ENCODE measurements at regions not wholly inside any gene's neighbourhood (a gene's known extent, or its start where the extent isn't known, plus 50 kb on each side); places are given as distances from the start of the nearest gene placed in this dataset.

GRCh38 chr13:34012382-34012781 lies 194.4 kb downstream of the RFC3 start:
- Histone ChIP-seq H3K4me3 (ENCODE audit: low read length) (no peak overlapping the region), H3K36me3 (replicated peaks; ENCODE audit: low read depth, low read length) (no peaks in the 10 kb centered on the region), H2AFZ (ENCODE audit: low read depth, low read length) (no peak overlapping the region), H3K9me3 (ENCODE audit: insufficient read depth, low read length) (no peaks in the 10 kb centered on the region), H3K9ac (ENCODE audit: low read length) (no peak overlapping the region), H4K20me1 (ENCODE audit: insufficient read depth, low read length) (no peaks in the 10 kb centered on the region), H3K4me2 (ENCODE audit: low read length) (no peak overlapping the region), H3K27ac (ENCODE audit: low read length) (no peak overlapping the region), H3K79me2 (ENCODE audit: low read length) (no peaks in the 10 kb centered on the region), H3K27me3 (ENCODE audit: low read depth, low read length) (no peaks in the 10 kb centered on the region), H3K4me1 (ENCODE audit: low read length) (0 out of 2 replicates have a peak, but pooled peaks cover 5% of the 10 kb centered on the region)
- TF ChIP-seq EZH2phosphoT487 (IDR thresholded peaks at IDR 0.05; ENCODE audit: low read depth): no peak
- TF ChIP-seq, protein P1, sequence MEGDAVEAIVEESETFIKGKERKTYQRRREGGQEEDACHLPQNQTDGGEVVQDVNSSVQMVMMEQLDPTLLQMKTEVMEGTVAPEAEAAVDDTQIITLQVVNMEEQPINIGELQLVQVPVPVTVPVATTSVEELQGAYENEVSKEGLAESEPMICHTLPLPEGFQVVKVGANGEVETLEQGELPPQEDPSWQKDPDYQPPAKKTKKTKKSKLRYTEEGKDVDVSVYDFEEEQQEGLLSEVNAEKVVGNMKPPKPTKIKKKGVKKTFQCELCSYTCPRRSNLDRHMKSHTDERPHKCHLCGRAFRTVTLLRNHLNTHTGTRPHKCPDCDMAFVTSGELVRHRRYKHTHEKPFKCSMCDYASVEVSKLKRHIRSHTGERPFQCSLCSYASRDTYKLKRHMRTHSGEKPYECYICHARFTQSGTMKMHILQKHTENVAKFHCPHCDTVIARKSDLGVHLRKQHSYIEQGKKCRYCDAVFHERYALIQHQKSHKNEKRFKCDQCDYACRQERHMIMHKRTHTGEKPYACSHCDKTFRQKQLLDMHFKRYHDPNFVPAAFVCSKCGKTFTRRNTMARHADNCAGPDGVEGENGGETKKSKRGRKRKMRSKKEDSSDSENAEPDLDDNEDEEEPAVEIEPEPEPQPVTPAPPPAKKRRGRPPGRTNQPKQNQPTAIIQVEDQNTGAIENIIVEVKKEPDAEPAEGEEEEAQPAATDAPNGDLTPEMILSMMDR (IDR thresholded peaks at IDR 0.05; ENCODE audit: low read depth, low read length): no peak

DNA sequence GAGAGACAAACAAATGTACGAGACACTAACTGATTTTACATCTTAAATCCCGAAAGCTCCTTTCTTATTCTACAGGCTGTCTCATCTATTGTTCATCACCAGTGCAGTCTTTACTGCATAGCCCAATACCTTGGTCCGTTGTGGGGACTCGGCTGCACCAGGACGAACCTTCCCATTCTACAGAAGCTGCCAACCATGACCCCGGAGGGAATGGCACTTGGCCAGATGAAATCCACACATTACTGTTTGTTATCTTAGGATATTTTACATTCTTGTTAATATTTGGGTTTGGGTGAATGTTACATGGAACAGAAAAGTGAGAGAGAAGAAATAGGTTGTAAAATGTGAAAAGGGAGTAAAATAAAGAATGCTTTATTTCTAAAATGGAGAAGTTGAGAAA lies 195.1 kb downstream of the RFC3 start:
- Histone ChIP-seq H4K20me1 (ENCODE audit: insufficient read depth, low read length) (no peaks in the 10 kb centered on the region), H3K4me2 (ENCODE audit: low read length) (no peak overlapping the region), H3K27ac (ENCODE audit: low read length) (no peak overlapping the region), H2AFZ (ENCODE audit: low read depth, low read length) (no peak overlapping the region), H3K9ac (ENCODE audit: low read length) (no peak overlapping the region), H3K79me2 (ENCODE audit: low read length) (no peaks in the 10 kb centered on the region), H3K4me1 (ENCODE audit: low read length) (0 out of 2 replicates have a peak, but pooled peaks cover 3% of the 10 kb centered on the region), H3K4me3 (ENCODE audit: low read length) (no peak overlapping the region), H3K27me3 (ENCODE audit: low read depth, low read length) (no peaks in the 10 kb centered on the region), H3K36me3 (replicated peaks; ENCODE audit: low read depth, low read length) (no peaks in the 10 kb centered on the region), H3K9me3 (ENCODE audit: insufficient read depth, low read length) (no peaks in the 10 kb centered on the region)
- TF ChIP-seq, protein P1 (IDR thresholded peaks at IDR 0.05; ENCODE audit: low read depth, low read length): no peak
- TF ChIP-seq EZH2phosphoT487 (IDR thresholded peaks at IDR 0.05; ENCODE audit: low read depth): no peak

DNA sequence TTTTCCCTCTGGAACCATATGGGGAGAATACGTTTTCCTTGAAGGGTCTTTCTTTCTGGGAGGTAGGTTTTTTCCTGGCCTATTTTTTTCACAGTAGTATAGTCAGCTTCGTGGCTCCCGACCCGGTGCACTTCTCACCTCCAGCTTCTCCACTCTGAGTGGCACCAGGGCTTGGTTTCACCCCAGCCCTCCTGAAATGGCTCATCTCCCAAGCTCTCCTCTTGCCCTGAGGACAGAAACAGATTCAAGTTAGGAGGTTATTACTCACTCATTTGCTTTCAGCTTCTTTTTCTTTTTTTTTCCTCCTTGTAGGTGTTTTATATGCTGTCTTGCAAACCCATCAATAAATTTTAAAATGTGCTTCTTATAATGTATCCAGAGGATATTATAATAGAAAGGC lies 199.3 kb downstream of the RFC3 start:
- Histone ChIP-seq H3K9me3 (ENCODE audit: insufficient read depth, low read length) (peaks cover 6% of the 10 kb centered on the region), H3K9ac (ENCODE audit: low read length) (no peak overlapping the region), H3K27ac (ENCODE audit: low read length) (no peak overlapping the region), H2AFZ (ENCODE audit: low read depth, low read length) (no peak overlapping the region), H4K20me1 (ENCODE audit: insufficient read depth, low read length) (no peaks in the 10 kb centered on the region), H3K4me3 (ENCODE audit: low read length) (no peak overlapping the region), H3K4me2 (ENCODE audit: low read length) (no peak overlapping the region), H3K4me1 (ENCODE audit: low read length) (no peaks in the 10 kb centered on the region), H3K79me2 (ENCODE audit: low read length) (no peaks in the 10 kb centered on the region), H3K36me3 (replicated peaks; ENCODE audit: low read depth, low read length) (peaks cover 8% of the 10 kb centered on the region), H3K27me3 (ENCODE audit: low read depth, low read length) (no peaks in the 10 kb centered on the region)
- no peak for TF ChIP-seq EZH2phosphoT487 (IDR thresholded peaks at IDR 0.05; ENCODE audit: low read depth)
- TF ChIP-seq, protein P1 (IDR thresholded peaks at IDR 0.05; ENCODE audit: low read depth, low read length): no peak

- peaks cover 6% of the 10 kb centered on the region for H3K9me3 ChIP-seq (ENCODE audit: insufficient read depth, low read length)
- H3K27ac ChIP-seq (ENCODE audit: low read length): no peak overlapping the region
- no peak for TF ChIP-seq EZH2phosphoT487 (IDR thresholded peaks at IDR 0.05; ENCODE audit: low read depth)
- TF ChIP-seq, protein P1 (IDR thresholded peaks at IDR 0.05; ENCODE audit: low read depth, low read length): no peak
- no peak overlapping the region for H3K4me2 ChIP-seq (ENCODE audit: low read length)
- H3K36me3 ChIP-seq (replicated peaks; ENCODE audit: low read depth, low read length): peaks cover 11% of the 10 kb centered on the region
- H2AFZ ChIP-seq (ENCODE audit: low read depth, low read length): no peak overlapping the region
- H3K9ac ChIP-seq (ENCODE audit: low read length): no peak overlapping the region
- no peaks in the 10 kb centered on the region for H3K4me1 ChIP-seq (ENCODE audit: low read length)
- no peaks in the 10 kb centered on the region for H3K79me2 ChIP-seq (ENCODE audit: low read length)
- H3K27me3 ChIP-seq (ENCODE audit: low read depth, low read length): no peaks in the 10 kb centered on the region
- no peak overlapping the region for H3K4me3 ChIP-seq (ENCODE audit: low read length)
- H4K20me1 ChIP-seq (ENCODE audit: insufficient read depth, low read length): no peaks in the 10 kb centered on the region
Measured at GRCh38 chr13:34019870-34020269, 201.9 kb downstream of the RFC3 start.

Data from OCI-LY3 (cell line).